ENCODE measurements at regions not wholly inside any gene's neighbourhood (a gene's known extent, or its start where the extent isn't known, plus 50 kb on each side); places are given as distances from the start of the nearest gene placed in this dataset.

- H3K27me3 ChIP-seq (ENCODE audit: insufficient read depth, low read length), result no peaks in the 10 kb centered on the region
- Mint-ChIP-seq H3K4me3 (no peak overlapping the region), H3K27ac (no peak overlapping the region), H3K27me3 (ENCODE audit: low read depth) (no peaks in the 10 kb centered on the region; the same call in none of the 2 replicates), H3K9me3 (no peaks in the 10 kb centered on the region), H3K4me1 (peaks cover 7% of the 10 kb centered on the region in 2 experiments), H3K36me3 (ENCODE audit: insufficient read depth in 1 of 3, low read depth in 3 of 3) (no peaks in the 10 kb centered on the region)
- H3K27ac ChIP-seq (ENCODE audit: insufficient read length, low read depth, low read length), result no peak overlapping the region
- WGBS (ENCODE audit: extremely low coverage, insufficient read length, low lambda C conversion rate), result no CpG with 5 or more reads among the region's 3 CpGs
- no peaks in the 10 kb centered on the region for H4K20me1 ChIP-seq (ENCODE audit: control insufficient read depth, insufficient read depth, insufficient read length)
- no peak overlapping the region for H2BK120ac ChIP-seq (ENCODE audit: low read depth, low read length, poor library complexity, severe bottlenecking)
- no peak overlapping the region for H2BK20ac ChIP-seq (ENCODE audit: low read depth, low read length, poor library complexity, severe bottlenecking)
- H3T11ph ChIP-seq (ENCODE audit: low read length), result no peak overlapping the region
- no peak overlapping the region for H3K56ac ChIP-seq (ENCODE audit: insufficient read length, low read depth, low read length)
- no peaks in the 10 kb centered on the region for H3K23me2 ChIP-seq (ENCODE audit: insufficient read length, low read depth, low read length, poor library complexity, severe bottlenecking)
- H2BK5ac ChIP-seq (ENCODE audit: insufficient read length, low read length), result no peak overlapping the region
- no peak overlapping the region for H4K8ac ChIP-seq (replicated peaks; ENCODE audit: insufficient read length, low read depth, low read length)
- H3K9me3 ChIP-seq (ENCODE audit: control insufficient read depth, low read depth, low read length), result no peaks in the 10 kb centered on the region
- no peaks in the 10 kb centered on the region for H3K79me1 ChIP-seq (ENCODE audit: insufficient read depth, low read depth, low read length, poor library complexity, severe bottlenecking)
- no peaks in the 10 kb centered on the region for H3K4me1 ChIP-seq (ENCODE audit: insufficient read depth, low read length)
- H2AK5ac ChIP-seq (ENCODE audit: insufficient read length, low read length), result no peak overlapping the region
- H4K5ac ChIP-seq (ENCODE audit: insufficient read length, low read depth, low read length), result no peak overlapping the region
- no peak overlapping the region for H2AFZ ChIP-seq (ENCODE audit: low read length)
- no peak overlapping the region for H3K23ac ChIP-seq (ENCODE audit: insufficient read length, low read depth, low read length)
- no peak overlapping the region for H3K9ac ChIP-seq (ENCODE audit: extremely low read depth, insufficient read length, low read length)
- H2BK12ac ChIP-seq (ENCODE audit: insufficient read length, low read depth, low read length), result no peak overlapping the region
- H2BK15ac ChIP-seq (ENCODE audit: low read depth, low read length), result no peak overlapping the region
- no peak for DNase-seq
- H3K4me2 ChIP-seq (ENCODE audit: insufficient read depth, insufficient read length, low read length), result no peak overlapping the region
- no peaks in the 10 kb centered on the region for H3K79me2 ChIP-seq (ENCODE audit: insufficient read depth, low read length)
- H3K14ac ChIP-seq (ENCODE audit: insufficient read depth, low read length), result no peak overlapping the region
- TF ChIP-seq CTCF (conservative IDR thresholded peaks at IDR 0.05), result no peak
- H3K4ac ChIP-seq (ENCODE audit: low read depth, low read length), result no peak overlapping the region
- H4K91ac ChIP-seq (ENCODE audit: insufficient read length, low read depth, low read length), result no peak overlapping the region
- H3K18ac ChIP-seq (ENCODE audit: insufficient read length, low read depth, low read length), result no peak overlapping the region
These were observed 276.9 kb upstream of the PLPP4 start for GRCh38 chr10:120180160-120180559.

All from H9 (cell line).